AG09309 (cell line): ENCODE measurements at regions not wholly inside any gene's neighbourhood (a gene's known extent, or its start where the extent isn't known, plus 50 kb on each side); places are given as distances from the start of the nearest gene placed in this dataset.

Experiments
- DNase-seq: peaks from one replicate; pipeline ENCODE4 v3.0.0-alpha.2; 2010; ENCODE audit warnings: low read depth
- H3K4me3 ChIP-seq: 2 replicates; pipeline ENCODE4 v1.5.1; 2011; ENCODE audit warnings: mild to moderate bottlenecking, low read depth, low read length, moderate library complexity; ENCODE audit not compliant: control insufficient read depth
- CTCF ChIP-seq: IDR thresholded peaks from 2 replicates; pipeline ENCODE4 v1.5.1; 2011; ENCODE audit warnings: mild to moderate bottlenecking, low read depth, low read length, inconsistent platforms; ENCODE audit not compliant: insufficient read depth, control insufficient read depth; ENCODE audit errors: missing control alignments

GRCh38 chrX:78378476-78379115, 51.2 kb upstream of the CYSLTR1 start:
- no peak for DNase-seq
- no peak overlapping the region for H3K4me3 ChIP-seq
- TF ChIP-seq CTCF, result no peak
